A673 (cell line): ENCODE measurements at regions not wholly inside any gene's neighbourhood (a gene's known extent, or its start where the extent isn't known, plus 50 kb on each side); places are given as distances from the start of the nearest gene placed in this dataset.

Source experiments
- EZH2 ChIP-seq: fragments of 200-600 bp; sonication (generic); IDR thresholded peaks from 2 replicates; pipeline ENCODE4 v1.6.1; 2017; ENCODE audit warnings: borderline replicate concordance, low read depth, mild to moderate bottlenecking, mixed read lengths, antibody characterized with exemption, low read length; ENCODE audit not compliant: poor library complexity, severe bottlenecking
- TF ChIP-seq, protein P1 (sequence below): fragments of 300-800, 200-600 bp; sonication (generic); conservative IDR thresholded peaks from 2 replicates; pipeline ENCODE4 v1.5.1; 2017; ENCODE audit warnings: low read depth, mild to moderate bottlenecking, antibody characterized with exemption, low read length, moderate library complexity, mixed read lengths

GRCh38 chr6:105688573-105688972, 285.7 kb upstream of the PREP start:
- TF ChIP-seq, protein P1, sequence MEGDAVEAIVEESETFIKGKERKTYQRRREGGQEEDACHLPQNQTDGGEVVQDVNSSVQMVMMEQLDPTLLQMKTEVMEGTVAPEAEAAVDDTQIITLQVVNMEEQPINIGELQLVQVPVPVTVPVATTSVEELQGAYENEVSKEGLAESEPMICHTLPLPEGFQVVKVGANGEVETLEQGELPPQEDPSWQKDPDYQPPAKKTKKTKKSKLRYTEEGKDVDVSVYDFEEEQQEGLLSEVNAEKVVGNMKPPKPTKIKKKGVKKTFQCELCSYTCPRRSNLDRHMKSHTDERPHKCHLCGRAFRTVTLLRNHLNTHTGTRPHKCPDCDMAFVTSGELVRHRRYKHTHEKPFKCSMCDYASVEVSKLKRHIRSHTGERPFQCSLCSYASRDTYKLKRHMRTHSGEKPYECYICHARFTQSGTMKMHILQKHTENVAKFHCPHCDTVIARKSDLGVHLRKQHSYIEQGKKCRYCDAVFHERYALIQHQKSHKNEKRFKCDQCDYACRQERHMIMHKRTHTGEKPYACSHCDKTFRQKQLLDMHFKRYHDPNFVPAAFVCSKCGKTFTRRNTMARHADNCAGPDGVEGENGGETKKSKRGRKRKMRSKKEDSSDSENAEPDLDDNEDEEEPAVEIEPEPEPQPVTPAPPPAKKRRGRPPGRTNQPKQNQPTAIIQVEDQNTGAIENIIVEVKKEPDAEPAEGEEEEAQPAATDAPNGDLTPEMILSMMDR, result no peak
- no peak for TF ChIP-seq EZH2
